Smooth muscle cell (in vitro differentiated cells): ENCODE measurements at regions not wholly inside any gene's neighbourhood (a gene's known extent, or its start where the extent isn't known, plus 50 kb on each side); places are given as distances from the start of the nearest gene placed in this dataset.

Experiments
- DNase-seq: peaks from one replicate; lab custom pipeline; 2025; ENCODE audit not compliant: unreplicated experiment; lab: John Stamatoyannopoulos, UW
- H2AFZ ChIP-seq: fragments of 200-600 bp; sonication (generic); 2 replicates; pipeline ENCODE4 v1.6.0; 2016; ENCODE audit warnings: antibody characterized with exemption, low read depth, mild to moderate bottlenecking
- H3F3A ChIP-seq: fragments of 200-600 bp; sonication (generic); 2 replicates; pipeline ENCODE4 v1.6.0; 2017; ENCODE audit warnings: antibody characterized with exemption, low read depth
- H3K27ac ChIP-seq: fragments of 200-600 bp; sonication (generic); 2 replicates; pipeline ENCODE4 v1.5.1; 2016; ENCODE audit warnings: low read depth, mild to moderate bottlenecking
- H3K27me3 ChIP-seq: fragments of 200-600 bp; sonication (generic); 2 replicates; pipeline ENCODE4 v1.6.1; 2016; ENCODE audit warnings: low read depth, mild to moderate bottlenecking
- H3K36me3 ChIP-seq: fragments of 200-600 bp; sonication (generic); 2 replicates; pipeline ENCODE4 v1.5.1; 2016; ENCODE audit warnings: low read depth
- H3K4me1 ChIP-seq: fragments of 200-600 bp; sonication (generic); 2 replicates; pipeline ENCODE4 v1.5.1; 2016; ENCODE audit warnings: low read depth
- H3K4me2 ChIP-seq: fragments of 200-600 bp; sonication (generic); 2 replicates; pipeline ENCODE4 v1.6.0; 2016; ENCODE audit warnings: mild to moderate bottlenecking
- H3K4me3 ChIP-seq: fragments of 200-600 bp; sonication (generic); 2 replicates; pipeline ENCODE4 v1.5.1; 2016; ENCODE audit warnings: mild to moderate bottlenecking
- H3K79me2 ChIP-seq: fragments of 200-600 bp; sonication (generic); 2 replicates; pipeline ENCODE4 v1.6.0; 2016; ENCODE audit warnings: low read depth, mild to moderate bottlenecking
- H3K9ac ChIP-seq: fragments of 200-600 bp; sonication (generic); 2 replicates; pipeline ENCODE4 v1.6.0; 2016; ENCODE audit warnings: low read depth
- H3K9me3 ChIP-seq: fragments of 200-600 bp; sonication (generic); replicated peaks from 2 replicates; pipeline ENCODE4 v1.5.1; 2016; ENCODE audit warnings: low read depth
- H4K20me1 ChIP-seq: fragments of 200-600 bp; sonication (generic); 2 replicates; pipeline ENCODE4 v1.6.0; 2016; ENCODE audit warnings: low read depth
- WGBS: methylation state at CpG from one replicate; pipeline ENCODE4 v1.1.7; 2016; ENCODE audit warnings: low lambda C conversion rate; 5-methylcytosine and 5-hydroxymethylcytosine counted together
- TF ChIP-seq, protein P1 (sequence below): fragments of 200-600 bp; sonication (generic); IDR thresholded peaks from 2 replicates; pipeline ENCODE4 v1.5.1; 2017; ENCODE audit warnings: borderline replicate concordance, mild to moderate bottlenecking, antibody characterized with exemption; ENCODE audit not compliant: insufficient read depth, poor library complexity, severe bottlenecking

DNA sequence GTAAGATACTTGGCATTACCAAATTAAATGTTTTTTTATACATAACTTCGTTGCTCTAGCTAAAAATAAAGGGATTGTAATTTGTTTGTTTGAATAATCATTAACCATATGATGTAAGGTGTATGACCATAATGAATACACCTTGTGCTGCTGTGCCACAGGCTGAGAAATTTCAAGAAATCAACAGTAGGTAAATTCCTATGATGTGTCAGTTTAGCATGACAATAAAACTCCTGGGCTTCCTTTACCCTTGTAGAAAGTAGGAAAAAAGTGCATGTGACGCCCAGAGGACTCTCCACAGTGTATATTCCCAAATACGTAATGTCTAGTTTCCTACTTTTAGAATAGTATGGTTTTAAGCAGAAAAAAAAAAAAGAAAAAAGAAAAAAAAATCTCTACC lies 208.1 kb downstream of the SATB1 start:
- Histone ChIP-seq H3K9ac (no peak overlapping the region), H3K4me3 (no peak overlapping the region), H4K20me1 (no peaks in the 10 kb centered on the region), H3K36me3 (no peaks in the 10 kb centered on the region), H3K4me2 (no peak overlapping the region), H3K9me3 (no peaks in the 10 kb centered on the region), H3F3A (no peaks in the 10 kb centered on the region), H2AFZ (no peak overlapping the region), H3K4me1 (no peaks in the 10 kb centered on the region), H3K27ac (no peak overlapping the region), H3K27me3 (no peaks in the 10 kb centered on the region), H3K79me2 (no peaks in the 10 kb centered on the region)
- no peak for DNase-seq
- WGBS: 84% methylated on average over 3 of the region's 3 CpGs
- TF ChIP-seq, protein P1, sequence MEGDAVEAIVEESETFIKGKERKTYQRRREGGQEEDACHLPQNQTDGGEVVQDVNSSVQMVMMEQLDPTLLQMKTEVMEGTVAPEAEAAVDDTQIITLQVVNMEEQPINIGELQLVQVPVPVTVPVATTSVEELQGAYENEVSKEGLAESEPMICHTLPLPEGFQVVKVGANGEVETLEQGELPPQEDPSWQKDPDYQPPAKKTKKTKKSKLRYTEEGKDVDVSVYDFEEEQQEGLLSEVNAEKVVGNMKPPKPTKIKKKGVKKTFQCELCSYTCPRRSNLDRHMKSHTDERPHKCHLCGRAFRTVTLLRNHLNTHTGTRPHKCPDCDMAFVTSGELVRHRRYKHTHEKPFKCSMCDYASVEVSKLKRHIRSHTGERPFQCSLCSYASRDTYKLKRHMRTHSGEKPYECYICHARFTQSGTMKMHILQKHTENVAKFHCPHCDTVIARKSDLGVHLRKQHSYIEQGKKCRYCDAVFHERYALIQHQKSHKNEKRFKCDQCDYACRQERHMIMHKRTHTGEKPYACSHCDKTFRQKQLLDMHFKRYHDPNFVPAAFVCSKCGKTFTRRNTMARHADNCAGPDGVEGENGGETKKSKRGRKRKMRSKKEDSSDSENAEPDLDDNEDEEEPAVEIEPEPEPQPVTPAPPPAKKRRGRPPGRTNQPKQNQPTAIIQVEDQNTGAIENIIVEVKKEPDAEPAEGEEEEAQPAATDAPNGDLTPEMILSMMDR: no peak

DNA sequence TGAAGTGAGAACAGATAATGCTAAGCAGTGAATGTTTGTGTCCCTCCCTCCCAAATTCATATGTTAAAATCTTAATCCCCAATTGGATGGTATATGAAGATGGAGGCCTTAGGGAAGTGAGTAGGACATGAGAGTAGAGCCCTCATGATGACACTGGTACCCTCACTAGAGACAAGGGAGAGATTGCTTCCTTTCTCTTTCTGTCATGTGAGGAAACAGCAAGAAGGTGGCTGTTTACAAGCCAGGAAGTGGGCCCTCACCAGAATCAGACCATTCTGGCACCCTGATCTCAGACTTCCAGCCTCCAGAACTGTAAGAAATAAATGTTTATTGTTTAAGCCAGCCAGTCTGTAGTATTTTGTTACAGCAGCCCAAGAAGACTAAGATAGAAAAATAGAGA lies 209.5 kb downstream of the SATB1 start:
- H3K27me3 ChIP-seq: no peaks in the 10 kb centered on the region
- H3K4me1 ChIP-seq: no peaks in the 10 kb centered on the region
- no peak overlapping the region for H3K4me2 ChIP-seq
- H3F3A ChIP-seq: no peaks in the 10 kb centered on the region
- H3K9ac ChIP-seq: no peak overlapping the region
- no peaks in the 10 kb centered on the region for H4K20me1 ChIP-seq
- no peaks in the 10 kb centered on the region for H3K36me3 ChIP-seq
- TF ChIP-seq, protein P1: no peak
- DNase-seq: no peak
- no peak overlapping the region for H2AFZ ChIP-seq
- H3K79me2 ChIP-seq: no peaks in the 10 kb centered on the region
- H3K27ac ChIP-seq: no peak overlapping the region
- H3K9me3 ChIP-seq: no peaks in the 10 kb centered on the region
- no peak overlapping the region for H3K4me3 ChIP-seq

DNA sequence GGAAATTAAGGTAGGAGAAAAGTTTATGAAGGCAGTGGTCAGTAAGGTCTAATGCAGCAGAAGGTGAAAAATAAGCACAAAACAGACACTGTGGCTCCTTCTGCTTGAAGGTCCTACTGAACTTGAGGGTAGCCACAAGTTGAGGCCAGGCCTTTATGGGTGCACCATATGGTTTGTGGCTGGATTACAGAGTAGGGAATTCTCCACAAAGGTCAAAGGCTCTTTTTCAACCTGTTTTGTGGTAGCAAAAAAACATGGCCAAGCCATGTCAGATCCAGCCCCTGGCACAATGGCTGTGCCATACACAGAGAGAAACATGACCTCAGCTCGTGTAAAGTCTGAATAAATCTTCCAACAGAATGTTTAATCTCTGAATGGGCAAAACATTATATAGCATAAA lies 214.0 kb downstream of the SATB1 start:
- DNase-seq: no peak
- H3K9ac ChIP-seq: no peak overlapping the region
- no peaks in the 10 kb centered on the region for H4K20me1 ChIP-seq
- no peak overlapping the region for H2AFZ ChIP-seq
- no peaks in the 10 kb centered on the region for H3K9me3 ChIP-seq
- H3K79me2 ChIP-seq: no peaks in the 10 kb centered on the region
- H3F3A ChIP-seq: no peaks in the 10 kb centered on the region
- H3K4me1 ChIP-seq: no peaks in the 10 kb centered on the region
- 94% methylated on average over 1 of the region's 1 CpG for WGBS
- H3K27ac ChIP-seq: no peak overlapping the region
- H3K4me3 ChIP-seq: no peak overlapping the region
- TF ChIP-seq, protein P1: no peak
- H3K4me2 ChIP-seq: no peak overlapping the region
- no peaks in the 10 kb centered on the region for H3K36me3 ChIP-seq
- no peaks in the 10 kb centered on the region for H3K27me3 ChIP-seq

DNA sequence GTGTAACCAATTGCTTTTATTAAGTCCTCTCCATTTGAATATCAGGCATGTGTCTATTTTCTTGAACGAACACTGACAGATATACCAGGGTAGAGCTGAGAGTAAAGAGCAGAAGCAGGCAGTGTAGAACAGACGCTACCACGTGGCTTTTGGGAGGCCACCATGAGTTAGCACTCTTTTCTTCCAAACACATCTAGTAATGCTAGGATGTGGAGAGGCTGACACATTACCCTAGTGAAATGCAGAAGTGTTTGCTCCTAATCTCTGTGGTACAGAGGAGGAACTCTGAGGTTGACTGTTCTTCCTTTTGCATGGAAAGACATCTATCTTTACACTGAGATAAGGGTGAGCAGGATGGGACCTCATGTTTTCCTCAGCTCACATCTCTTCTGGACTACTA lies 216.3 kb downstream of the SATB1 start:
- Histone ChIP-seq H3K27me3 (no peaks in the 10 kb centered on the region), H3K4me2 (no peak overlapping the region), H3K4me3 (no peak overlapping the region), H2AFZ (no peak overlapping the region), H3K9ac (no peak overlapping the region), H3K9me3 (no peaks in the 10 kb centered on the region), H4K20me1 (no peaks in the 10 kb centered on the region), H3K36me3 (no peaks in the 10 kb centered on the region), H3K4me1 (no peaks in the 10 kb centered on the region), H3K27ac (no peak overlapping the region), H3K79me2 (no peaks in the 10 kb centered on the region), H3F3A (no peaks in the 10 kb centered on the region)
- no peak for DNase-seq
- TF ChIP-seq, protein P1: no peak
- 87% methylated on average over 3 of the region's 3 CpGs for WGBS
